Midbrain (tissue), 1 donor: ENCODE measurements at regions not wholly inside any gene's neighbourhood (a gene's known extent, or its start where the extent isn't known, plus 50 kb on each side); places are given as distances from the start of the nearest gene placed in this dataset.
A peak's percentile ranks its signal among the peaks of the same experiment; 100 is the strongest.
"Not testable (repeated sequence)": the region's sequence is repeated elsewhere in the genome, so short reads cannot be mapped to it uniquely, and the experiment has no call there.

ENCODE experiments used
- DNase-seq: peaks from one replicate; lab custom pipeline; 2025; lab: John Stamatoyannopoulos, UW

DNA sequence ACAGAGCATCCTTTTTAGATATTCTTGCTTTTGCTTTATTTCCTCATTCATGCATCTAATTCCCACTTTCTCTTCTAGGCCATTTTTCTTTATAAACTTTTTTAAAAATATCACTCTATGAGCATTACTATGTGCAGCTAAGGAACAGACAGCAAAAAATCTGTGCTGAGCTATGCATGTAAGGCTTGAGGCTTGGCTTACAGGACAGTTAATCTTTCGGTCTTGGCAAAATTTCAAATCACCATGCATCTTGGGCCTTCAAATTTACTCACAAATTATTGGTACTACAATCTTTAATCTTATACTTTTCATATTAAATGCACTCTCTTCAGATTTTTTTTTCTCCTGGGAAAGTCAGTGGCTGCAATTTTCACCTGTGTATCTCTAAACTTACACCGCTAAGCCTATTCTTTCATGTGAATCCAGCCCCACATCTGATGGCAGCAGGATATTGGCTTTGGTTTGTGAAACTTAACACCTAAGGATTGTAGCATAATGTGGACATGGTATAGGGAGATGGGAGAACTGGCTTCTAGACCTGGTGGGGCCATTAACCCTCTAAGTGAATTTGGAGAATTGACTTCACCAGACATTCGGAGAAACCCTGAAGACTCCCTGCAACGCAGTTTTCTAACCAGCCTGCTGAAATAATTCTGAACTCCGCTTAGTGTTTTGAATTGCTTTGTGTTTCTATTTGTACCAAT is 278.3 kb downstream of the SPRY1 start:
- no peak for DNase-seq

DNA sequence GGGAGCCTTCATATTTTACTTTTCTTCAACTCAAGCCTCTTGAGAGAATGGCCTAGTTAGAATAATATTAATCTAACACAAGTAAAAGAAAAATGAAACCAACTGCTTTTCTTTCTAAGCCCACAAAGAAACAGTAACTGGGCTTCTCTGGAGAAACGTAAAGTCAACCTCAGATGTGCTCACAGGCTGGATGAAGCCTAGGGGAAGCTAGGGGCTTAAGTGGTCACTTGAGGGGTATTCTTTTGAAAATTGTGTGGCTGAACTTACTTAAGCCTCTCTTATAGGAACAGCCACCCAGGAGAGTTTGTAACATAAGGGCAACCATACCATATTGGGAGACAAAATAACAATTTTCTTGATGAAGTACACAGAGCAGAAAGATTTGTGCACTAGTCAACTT is 279.0 kb downstream of the SPRY1 start:
- no peak for DNase-seq

DNA sequence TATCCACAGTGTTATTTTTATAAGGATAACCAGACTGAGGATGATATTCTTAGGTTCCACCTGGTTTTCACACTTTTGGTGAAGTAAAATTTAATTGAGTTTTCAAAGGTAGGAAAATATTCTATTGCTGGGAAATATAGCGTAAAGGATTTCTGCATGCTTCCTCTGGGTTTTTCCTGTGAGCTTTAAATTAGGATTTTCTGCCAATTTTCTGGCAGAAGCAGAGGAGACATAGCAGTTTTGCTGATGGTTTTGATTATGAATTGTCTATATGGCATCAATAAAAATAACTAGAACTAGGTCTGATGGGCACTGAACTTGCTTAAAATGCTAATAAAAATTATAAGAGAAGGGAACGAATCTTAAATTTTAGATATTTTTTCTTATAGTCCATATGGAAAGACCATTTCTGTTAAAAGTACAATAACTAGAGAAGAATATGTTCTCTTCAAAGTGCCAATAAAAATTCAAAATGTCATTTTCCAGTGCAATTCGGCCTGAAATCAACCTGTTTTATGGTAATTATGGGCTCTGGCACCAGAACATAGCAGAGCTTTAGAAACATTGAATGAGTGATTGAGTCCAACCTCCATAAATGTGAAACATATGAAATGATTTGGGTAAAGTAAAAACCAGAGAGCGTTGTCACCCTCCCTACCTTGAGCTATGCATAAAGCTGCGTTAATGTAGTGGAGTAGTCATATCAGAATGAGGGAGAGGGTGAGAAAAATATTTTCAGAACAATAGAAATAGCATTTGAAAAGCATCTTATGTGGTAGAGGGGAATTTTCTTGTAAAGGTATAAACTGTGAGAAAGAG is 279.7 kb downstream of the SPRY1 start:
- no peak for DNase-seq

DNA sequence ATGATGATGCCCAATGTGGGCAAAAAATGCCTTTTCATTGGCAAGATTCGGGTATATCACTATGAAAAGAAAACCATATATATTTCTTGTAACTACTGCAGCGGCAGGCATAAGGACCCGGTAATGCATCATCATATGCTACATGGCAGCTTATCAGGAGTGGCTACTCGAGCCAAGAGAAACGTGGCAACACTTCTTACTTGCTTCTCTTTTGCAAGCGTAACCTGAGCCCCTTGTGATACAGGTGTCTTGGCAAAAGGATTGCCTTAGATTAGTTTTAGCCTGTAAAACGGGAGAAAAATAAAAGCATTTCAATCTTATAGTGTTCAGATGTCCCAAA is 280.3 kb downstream of the SPRY1 start:
- no peak for DNase-seq

DNA sequence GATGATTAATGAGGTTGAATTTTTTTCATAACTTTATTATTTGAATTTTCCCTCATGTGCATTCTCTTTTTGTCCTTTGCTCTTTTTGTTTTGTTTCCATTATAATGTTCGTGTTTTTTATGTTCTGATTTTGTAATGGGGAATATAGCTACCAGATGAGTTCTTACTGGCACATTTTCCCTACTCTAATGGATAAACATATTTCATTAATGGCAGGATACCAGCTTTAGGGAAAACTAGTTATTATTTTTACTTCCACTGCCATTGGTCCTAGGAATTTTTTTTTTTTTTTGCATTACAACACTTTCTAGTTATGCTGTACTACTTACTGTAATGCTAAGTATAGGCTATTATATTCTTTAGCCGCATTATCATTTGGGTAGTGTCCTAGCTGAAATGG is 286.3 kb downstream of the SPRY1 start:
- DNase-seq: no peak

DNA sequence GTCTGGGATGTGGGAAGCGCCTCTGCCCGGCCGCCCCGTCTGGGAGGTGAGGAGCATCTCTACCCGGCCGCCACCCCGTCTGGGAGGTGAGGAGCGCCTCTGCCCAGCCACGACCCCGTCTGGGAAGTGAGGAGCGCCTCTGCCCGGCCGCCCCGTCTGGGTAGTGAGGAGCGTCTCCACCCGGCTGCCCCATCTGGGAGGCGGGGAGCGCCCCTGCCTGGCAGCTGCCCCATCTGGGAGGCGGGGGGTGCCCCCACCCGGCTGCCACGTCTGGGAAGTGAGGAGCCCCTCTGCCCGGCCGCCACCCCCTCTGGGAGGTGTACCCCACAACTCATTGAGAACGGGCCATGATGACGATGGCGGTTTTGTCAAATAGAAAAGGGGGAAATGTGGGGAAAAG is 288.3 kb downstream of the SPRY1 start:
- DNase-seq: not testable (repeated sequence)

DNA sequence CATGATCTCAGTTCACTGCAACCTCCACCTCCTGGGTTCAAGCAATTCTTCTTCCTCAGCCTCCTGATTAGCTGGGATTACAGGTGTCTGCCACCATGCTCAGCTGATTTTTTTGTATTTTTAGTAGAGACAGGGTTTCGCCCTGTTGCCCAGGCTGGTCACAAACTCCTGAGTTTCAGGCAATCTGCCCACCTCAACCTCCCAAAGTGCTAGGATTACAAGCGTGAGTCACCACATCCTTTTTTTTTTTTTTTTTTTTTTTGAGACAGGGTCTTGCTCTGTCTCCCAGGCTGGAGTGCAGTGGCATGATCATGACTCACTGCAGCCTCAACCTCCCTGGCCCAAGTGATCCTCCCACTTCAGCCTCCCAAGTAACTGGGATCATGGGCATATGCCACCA is 298.9 kb downstream of the SPRY1 start:
- not testable (repeated sequence) for DNase-seq

DNA sequence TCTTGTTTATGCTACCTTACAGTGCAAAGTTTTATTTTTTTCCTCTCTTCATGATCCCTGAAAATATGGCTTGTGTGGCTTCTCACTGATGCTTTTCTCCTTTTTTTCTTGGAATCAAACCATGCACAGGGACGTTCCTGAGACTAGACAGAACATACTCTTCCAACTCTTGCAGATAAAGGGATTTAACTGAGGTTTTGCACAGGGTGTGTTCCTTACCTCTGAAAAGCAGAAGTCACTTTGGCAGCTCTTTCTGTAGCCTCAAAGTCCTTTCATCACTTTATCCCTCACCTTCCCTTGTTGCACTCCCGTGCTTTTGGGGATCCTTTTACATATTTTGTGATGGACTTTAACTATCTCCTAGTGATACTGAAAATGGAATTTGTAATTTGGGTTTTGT is 300.1 kb downstream of the SPRY1 start:
- DNase-seq: no peak

DNA sequence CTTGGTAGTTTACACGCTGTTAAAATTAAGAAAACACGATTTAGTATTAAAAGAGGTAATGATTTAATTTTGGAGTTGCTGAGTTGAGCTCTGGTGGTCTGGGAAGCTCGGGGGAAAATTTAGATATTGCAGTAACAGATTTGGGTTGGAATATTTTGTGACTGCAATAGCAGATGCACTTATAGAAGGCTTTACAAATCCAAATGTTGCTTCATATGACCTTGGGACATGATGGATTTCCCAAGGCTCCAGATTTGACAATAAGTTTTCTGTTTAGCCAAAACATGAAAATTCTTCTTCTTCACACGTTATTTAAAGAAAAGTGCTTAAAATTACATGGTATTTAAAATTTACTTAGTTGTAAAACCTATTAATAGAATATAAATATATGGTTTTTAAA is 302.0 kb downstream of the SPRY1 start:
- DNase-seq: no peak

DNA sequence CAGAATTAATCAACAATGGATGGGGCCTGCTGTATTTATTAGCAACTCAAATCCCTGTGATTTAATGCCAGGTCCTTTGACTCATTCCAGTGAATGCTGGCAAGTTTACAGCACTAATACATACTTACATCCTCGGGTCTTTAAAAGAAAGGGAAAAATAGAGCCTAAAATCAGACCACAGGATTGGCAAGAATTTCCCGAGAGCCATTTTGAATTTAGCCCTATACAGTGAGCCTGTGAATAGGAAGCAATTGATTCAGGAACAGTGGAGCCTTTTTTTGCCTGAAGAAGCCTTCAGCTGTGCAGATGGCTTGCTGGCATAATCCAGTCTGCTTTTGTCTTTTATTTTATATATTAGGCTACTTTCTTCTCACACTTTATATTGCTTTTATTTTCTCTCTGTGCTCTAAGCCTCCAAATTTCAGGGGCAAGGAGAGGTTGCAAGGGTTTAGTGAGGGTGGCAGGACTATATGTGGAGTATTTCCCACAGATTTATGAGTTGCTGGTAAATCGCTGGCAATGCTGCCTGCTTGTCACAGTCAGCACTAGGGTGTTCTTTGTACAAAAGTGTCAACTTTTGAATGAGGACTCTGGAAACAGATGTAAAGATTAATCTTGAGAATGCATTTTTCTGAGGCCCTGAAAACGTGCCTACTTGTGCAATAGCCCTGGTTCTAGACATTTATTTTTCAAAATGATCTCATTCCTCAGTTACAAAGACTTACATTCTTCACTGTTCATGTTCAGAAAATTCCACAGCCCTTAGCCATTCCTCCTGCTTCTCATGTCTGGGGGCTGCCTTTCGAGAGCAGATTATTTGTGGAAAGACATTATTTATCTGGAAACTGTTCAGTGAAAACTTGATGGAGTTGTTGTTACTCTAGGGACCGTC is 303.5 kb downstream of the SPRY1 start:
- DNase-seq: peak; percentile 49

DNA sequence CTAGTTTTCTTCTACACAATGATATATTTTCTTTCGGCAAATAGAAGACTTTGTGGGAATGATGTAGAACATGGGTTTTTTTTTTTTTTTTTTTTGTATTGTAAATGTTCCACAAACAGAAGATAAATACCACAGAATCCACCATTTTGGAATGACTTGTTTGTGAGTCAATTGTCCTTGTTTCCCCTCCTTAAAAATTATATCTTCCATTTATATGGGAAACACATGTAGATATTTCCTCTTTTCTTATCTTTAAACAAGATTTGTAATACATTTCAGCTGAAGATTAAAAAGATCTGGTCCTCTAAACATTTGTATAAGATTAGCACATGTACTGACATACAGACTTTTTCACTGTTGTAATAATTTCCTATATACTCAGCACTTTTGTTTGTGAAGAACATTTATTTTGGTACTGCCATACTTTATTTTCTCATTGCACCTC is 304.6 kb downstream of the SPRY1 start:
- DNase-seq: no peak

DNA sequence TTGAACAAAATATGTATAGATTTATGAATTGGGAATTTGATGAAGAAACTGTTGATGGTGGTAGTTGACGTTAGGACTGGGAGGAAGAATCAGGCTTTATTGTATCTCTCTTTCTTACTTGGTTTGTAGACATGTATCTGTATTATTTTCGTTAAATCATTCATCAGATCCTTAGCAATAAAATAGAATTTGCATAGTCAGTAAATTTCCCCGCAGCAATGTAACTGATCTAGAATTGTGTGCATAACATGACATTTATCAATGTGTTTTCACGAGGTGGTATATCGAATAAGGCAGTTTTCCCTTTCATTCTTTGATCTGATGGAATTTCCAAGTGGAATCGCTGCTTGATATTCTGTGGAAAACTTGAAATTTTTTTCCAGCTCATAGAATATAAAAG is 308.8 kb downstream of the SPRY1 start:
- no peak for DNase-seq

DNA sequence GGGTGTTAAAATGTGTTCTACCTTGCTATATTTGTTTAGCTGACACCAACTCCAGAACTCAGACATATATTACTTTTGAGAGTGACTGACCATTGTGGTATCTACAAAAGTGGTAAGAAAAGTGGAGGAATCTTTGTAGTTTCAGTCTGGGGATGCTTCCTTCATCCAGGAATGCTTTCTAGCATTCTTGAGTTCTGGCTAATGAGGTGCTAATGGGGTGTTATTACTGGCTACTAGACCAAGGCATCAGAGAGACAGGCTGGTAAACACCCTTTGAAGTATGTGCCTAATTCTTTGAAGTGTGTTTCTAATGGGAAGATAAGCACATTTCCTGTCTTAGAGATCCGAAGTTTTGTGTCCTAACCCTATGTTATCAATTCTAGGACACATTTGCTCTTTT is 310.4 kb downstream of the SPRY1 start:
- DNase-seq: no peak

DNA sequence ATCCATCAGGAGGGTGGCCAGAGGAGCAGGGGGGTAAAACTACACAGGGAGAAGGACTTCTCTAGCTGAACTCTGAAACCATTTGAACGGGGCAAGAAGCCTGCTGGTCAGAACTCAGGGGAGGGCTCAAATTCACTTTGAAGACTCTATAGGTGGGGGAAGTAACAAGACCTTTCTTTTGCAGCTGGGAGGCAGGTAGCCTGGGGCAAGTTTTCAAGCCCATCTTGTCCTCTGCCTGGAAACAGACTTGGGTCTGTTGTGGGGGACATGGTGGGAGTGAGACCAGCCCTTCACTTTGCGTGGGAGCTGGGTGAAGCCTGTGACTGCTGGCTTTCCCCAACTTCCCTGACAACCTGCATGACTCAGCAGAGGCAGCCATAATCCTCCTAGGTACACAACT is 312.3 kb downstream of the SPRY1 start:
- DNase-seq: no peak

DNA sequence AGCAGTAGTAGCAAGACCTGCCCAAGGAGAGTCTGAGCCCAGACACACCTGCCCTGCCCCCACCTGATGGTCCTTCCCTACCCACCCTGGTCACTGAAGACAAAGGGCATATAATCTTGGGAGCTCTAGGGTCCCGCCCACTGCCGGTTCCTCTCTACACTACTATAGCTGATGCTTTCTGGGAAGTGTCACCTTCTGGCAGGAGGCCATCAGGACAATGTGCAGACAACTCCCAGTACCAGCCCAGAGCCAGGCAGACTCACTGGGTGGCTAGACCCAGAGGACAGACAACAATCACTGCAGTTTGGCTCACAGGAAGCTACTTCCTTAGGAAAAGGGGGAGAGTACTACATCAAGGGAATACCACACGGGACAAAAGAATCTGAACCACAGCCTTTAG is 312.7 kb downstream of the SPRY1 start:
- no peak for DNase-seq

DNA sequence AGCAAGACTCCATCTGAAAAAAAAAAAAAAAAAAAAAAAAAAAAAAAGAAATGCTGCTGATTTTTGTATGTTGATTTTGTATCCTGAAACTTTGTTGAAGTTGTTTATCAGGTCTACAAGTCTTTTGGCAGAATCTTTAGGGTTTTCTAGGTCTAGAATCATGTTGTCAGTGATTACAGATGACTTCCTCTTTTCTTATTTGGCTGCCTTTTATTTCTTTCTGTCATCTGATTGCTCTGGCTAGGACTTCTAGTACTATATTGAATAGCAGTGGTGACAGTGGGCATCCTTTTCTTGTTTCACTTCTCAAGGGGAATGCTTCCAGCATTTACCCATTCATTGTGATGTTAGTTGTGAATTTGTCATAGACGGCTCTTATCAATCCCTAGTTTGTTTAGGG is 334.4 kb downstream of the SPRY1 start:
- no peak for DNase-seq

DNA sequence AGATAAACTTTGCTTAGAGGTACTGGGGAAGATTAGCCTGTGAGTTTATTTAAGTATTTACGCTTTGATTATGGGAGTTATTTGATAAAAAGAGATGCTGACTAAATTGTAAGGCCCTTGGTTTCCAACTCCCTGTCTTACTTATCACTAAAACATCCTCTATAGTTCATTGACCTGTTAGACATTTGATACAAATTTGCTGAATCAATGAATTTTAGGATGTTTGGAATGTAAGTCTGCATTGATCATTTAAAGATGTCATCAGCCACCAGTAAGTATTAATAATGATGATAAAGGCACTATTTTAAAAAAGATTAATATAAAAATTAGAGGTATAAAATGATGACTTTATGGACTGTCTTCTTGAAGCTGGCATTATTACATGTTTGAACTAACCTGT is 340.6 kb downstream of the SPRY1 start:
- no peak for DNase-seq

DNA sequence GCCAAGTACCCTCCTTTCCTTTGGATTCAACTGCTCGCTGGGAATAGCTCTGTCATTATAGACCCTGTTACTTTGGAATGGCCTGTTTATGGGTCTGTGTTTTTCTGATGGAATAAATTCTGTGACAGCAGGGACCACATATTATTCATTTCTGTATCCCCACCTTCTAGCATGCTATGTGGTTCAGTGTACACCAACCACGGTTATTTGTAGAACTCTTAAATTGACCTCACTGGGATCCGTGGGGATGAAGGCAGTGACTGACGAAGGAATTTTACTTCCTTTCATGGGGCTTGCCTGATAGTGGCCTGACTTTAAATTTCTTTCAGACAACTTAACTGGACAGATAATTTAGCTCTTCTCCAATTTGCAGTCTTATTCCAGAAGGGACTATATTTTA is 343.2 kb downstream of the SPRY1 start:
- no peak for DNase-seq

DNA sequence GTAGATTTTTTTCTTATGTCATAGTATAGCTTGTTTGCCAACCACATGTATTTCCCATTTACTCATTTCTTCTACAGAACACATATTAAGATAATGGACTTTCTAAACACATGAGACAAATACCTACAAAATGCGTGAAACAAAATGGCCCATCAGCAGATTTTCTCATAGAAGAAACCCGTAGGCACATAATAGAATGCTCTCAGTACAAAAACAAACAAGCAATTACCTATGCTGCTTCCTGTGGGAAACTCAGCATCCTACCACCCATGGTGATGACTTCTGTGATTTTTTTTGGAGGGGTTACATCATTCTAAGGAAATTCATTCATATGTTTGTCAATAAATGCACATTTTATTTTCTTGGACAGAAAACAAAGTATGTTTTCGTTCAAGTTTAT is 343.6 kb downstream of the SPRY1 start:
- DNase-seq: no peak

DNA sequence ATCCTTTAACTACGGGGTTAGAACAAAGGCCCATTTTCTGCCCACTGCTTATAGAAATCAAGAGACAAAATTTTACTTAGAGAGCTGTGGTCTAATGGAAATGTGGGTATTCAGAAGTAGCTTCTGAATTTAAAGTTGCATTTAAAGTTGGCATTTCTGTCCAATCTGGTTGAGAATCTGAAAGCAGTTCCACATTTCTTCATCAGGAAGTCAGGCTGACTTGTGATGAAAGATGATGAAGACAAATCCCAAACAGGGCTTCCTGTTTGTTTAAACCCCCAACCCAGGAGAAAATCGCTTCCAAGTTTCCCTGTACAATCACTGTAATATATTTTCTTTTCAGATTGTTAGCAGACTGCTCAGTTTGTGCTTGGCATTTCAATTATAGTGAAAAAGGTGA is 345.3 kb downstream of the SPRY1 start:
- no peak for DNase-seq

DNA sequence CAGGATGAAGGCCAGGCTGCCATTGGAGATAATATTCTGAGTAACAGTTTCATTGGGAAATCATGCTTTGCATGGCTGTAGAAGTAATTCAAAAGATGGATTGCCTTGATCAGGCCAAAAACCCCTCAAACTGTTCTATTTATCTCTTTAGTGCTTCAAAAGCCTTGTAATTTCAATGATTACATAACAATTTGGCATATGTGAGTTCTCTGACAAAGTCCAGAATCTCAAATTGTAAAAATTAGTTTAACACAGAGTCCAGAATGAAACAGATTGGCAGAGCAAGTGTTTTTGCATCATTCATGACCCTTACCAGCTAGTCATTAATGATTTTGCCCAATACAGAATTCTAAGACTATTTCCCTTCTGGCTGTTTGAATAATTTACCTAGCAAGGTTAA is 347.3 kb downstream of the SPRY1 start:
- DNase-seq: no peak

DNA sequence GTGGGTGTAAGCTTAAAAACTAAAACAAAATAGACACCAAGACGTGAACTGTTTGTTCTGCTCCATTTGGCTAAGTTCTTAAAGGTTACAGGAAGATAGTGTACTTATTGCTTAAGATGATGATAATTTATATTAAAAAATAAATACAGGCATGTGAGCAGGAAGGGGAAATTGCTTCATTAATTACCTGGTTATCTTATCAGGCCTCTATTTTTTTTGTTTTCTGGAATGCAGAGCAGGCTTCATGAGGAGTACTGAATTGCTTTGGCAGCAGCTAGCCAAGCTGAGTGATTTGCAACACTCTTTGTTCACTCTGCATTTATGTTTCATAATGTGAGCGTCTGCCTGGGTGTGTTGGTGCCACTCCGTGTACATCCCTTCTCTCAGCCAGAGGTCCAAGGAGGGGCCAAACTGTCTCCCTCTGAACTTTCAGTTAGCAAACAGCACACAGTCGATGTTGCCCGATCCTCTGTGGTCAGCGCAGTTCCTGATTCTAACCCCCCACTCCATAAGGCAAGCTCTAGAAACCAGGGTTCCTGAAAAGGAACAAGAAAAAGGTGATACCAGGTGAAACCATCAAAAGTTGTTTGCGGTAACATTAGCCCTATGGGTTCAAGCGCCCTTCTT is 348.2 kb downstream of the SPRY1 start:
- DNase-seq: no peak
